ENCODE measurements at regions not wholly inside any gene's neighbourhood (a gene's known extent, or its start where the extent isn't known, plus 50 kb on each side); places are given as distances from the start of the nearest gene placed in this dataset.

- no peak for DNase-seq (ENCODE audit: low spot score)
Measured at GRCh38 chr12:125568306-125568705, 503.1 kb downstream of the AACS start.

DNA sequence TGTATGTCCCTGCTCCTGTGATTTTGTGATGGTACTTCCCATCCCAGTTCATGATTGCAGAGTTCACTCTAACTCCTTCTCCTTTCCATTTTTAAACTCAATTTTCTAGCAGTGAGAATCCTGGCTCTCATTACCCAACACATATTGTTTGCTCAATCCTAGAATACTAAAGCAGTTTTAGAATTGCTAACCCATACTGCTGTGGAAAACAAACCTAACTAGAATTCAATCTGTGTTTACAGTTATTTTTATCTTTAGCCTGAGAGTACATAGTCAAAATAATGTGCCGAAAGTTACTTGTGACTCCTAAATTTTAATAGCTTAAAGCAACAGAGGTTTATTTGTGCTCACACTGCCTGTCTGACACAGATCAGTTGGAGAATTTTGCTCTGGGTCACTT, 508.0 kb downstream of the AACS start:
- no peak for DNase-seq (ENCODE audit: low spot score)

- DNase-seq (ENCODE audit: low spot score): no peak
Measured at GRCh38 chr12:125577334-125577733, 512.1 kb downstream of the AACS start.

GRCh38 chr12:125579916-125580315, 514.7 kb downstream of the AACS start:
- no peak for DNase-seq (ENCODE audit: low spot score)

DNA sequence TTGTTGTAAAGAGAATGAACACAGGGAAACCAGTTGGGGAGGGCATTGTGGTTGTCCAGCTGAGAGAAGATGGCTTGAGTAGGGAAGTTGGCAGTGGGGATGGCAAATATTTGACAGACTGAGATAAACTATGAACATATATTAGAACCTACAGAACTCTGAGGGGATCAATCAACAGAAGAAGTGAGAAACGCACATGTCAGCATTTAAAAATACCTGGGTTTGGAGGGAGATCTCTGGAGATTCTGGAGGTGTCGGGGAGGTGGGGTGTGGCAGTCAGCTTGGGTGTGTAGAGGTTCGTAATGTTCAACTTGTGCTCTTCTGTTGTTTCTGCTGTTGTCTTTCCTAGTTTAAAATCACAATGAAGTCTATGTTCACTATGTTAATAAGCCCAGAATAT, 517.8 kb downstream of the AACS start:
- DNase-seq (ENCODE audit: low spot score): no peak

GRCh38 chr12:125586441-125586840, 521.2 kb downstream of the AACS start:
- DNase-seq (ENCODE audit: low spot score): no peak

GRCh38 chr12:125593269-125593668, 528.0 kb downstream of the AACS start:
- DNase-seq (ENCODE audit: low spot score): no peak

DNA sequence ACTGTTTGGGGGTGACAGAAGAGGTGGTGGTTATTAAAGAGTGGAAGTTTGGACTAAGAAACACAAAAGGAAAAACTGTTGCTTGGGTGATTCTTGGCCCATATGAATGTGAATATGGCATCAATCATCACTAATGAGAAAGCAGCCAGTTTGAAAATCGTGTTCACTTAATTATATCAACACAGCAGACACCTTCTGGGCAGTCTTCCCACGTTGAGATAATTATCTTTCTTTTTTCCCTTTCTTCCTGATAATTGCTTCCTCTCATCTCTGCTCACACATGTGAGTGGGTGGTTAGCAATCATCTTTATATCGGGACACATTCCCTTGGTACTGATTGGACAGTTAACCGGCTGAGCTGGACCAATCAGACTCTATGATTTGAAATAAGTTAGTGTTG, 539.7 kb downstream of the AACS start:
- no peak for DNase-seq (ENCODE audit: low spot score)

DNA sequence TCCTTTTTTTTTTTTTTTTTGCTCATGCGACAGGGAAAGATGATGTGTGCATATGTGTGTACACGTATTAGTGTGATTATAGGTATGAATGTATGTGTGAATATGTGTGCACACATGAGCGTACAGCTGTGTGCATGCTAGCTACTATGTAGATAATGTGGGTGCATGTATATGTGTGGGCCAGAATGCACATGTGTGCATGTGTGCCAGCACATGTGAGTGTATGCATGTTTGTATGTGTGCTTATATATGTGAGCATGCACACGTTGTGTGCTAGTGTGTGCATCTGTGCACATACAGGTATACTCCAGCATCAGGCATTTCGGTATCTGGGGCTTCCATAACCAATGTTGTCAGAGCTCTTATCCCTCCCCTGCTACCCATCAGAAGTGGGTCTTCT, 541.1 kb downstream of the AACS start:
- no peak for DNase-seq (ENCODE audit: low spot score)

GRCh38 chr12:125610292-125610691, 545.1 kb downstream of the AACS start:
- DNase-seq (ENCODE audit: low spot score): no peak

GRCh38 chr12:125610971-125611370, 545.7 kb downstream of the AACS start:
- no peak for DNase-seq (ENCODE audit: low spot score)

- DNase-seq (ENCODE audit: low spot score): no peak
Measured at GRCh38 chr12:125614058-125614457, 548.8 kb downstream of the AACS start.

DNA sequence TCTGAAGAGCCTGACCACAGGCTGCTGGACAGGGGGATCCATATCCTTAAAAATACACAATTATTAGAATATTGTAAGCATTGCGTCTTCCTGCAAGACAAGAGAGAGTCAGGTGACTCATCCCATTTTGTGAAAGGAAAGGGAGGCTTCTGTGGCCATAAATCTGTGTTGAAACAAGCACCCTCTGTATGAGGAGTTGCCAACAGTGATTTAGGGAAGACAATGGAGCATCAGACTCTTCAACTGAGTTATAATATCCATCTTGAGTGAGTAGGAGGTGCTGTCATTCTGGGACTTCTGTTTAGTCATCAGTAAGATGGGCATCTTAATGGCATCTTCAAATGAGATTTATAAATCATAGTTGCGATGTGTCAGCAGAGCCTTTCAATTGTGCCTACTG, 554.5 kb downstream of the AACS start:
- no peak for DNase-seq (ENCODE audit: low spot score)

- DNase-seq (ENCODE audit: low spot score): no peak
Measured at GRCh38 chr12:125633686-125634085, 568.5 kb downstream of the AACS start.

GRCh38 chr12:125634813-125635212, 569.6 kb downstream of the AACS start:
- DNase-seq (ENCODE audit: low spot score): no peak

- no peak for DNase-seq (ENCODE audit: low spot score)
Measured at GRCh38 chr12:125639826-125640225, 574.6 kb downstream of the AACS start.

DNA sequence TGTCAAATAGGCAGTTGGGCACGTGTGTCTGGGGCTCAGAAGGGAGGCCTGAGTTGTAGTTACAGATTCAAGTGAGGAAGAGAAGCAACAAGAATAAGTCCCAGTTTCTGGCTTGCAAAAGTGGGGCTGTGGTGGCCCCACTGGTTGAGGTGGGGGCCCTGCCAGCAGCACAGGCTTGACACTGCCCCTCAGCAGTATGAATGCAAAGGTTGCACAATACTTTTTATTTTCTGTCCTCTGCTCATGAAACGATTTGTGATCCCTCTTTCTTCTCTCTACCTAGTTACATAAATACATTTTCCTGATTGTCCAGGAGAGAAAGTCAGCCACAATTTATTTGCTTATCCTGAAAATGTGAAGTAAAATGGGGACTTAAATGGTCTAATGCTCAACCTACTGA, 577.8 kb downstream of the AACS start:
- DNase-seq (ENCODE audit: low spot score): no peak

GRCh38 chr12:125645724-125646123, 580.5 kb downstream of the AACS start:
- DNase-seq (ENCODE audit: low spot score): no peak

- no peak for DNase-seq (ENCODE audit: low spot score)
Measured at GRCh38 chr12:125650587-125650986, 585.4 kb downstream of the AACS start.

DNA sequence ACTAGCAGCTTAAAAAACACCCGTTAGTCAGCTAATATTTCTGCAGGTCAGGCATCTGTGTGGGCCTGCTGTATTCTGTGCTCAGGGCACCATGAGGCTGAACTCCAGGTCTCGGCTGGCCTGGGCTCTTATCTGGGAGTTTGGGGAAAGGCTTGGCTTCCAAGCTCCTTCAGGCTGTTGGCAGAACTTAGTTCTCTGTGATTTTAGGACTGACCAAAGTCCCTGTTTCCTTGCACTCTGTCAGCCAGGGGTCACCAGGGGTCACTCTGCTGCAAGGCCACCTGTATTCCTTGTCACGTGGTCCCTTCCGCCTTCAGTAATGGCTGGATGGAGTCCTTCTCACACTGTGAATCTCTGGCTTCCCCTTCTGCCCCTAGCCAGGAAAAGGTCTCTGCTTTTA, 586.4 kb downstream of the AACS start:
- DNase-seq (ENCODE audit: low spot score): no peak

- DNase-seq (ENCODE audit: low spot score): no peak
Measured at GRCh38 chr12:125652681-125653080, 587.4 kb downstream of the AACS start.

DNA sequence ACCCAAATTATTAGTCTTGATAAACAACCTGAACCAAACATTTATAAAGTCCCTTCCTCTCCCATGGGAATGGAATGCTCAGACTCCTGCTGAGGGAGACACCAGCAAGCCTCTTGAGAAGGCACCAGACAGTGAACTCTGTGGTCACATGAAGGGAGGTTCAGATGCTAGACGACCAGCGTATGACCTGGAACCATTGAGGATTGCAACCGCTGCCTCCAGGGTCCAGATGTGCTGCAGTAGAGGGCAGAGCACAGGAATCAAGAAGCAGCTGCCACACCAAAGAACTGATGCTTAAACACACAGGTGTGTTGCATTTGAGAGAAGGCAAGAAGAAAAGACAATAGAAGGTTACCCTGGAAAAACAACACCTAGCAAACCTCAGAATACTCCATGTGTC, 592.4 kb downstream of the AACS start:
- DNase-seq (ENCODE audit: low spot score): no peak

GRCh38 chr12:125674554-125675338, 609.5 kb downstream of the AACS start:
- no peak for DNase-seq (ENCODE audit: low spot score)

DNA sequence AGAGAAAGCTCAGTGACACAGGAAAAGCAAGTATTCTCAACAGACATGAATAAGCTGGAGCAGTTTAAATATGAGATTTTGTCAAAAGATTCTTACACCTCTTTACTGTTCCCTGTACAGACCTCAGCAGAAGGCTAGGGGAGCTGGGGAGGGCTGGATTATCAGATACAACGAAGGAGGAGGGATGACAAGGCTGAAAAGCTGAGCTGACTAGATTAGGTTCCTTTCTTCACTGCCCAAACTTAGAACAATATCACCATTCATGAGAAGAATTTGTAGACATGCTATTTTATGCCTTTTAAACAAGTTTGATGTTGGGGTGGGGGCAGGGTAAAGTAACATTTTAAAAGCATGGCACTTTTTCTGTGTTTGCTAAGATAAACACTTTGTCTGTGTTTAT, 611.1 kb downstream of the AACS start:
- no peak for DNase-seq (ENCODE audit: low spot score)
